Neuronal stem cell (in vitro differentiated cells): ENCODE measurements at regions not wholly inside any gene's neighbourhood (a gene's known extent, or its start where the extent isn't known, plus 50 kb on each side); places are given as distances from the start of the nearest gene placed in this dataset.

Experiments used
- DNase-seq: peaks from one replicate; pipeline ENCODE4 v3.0.0-alpha.2; 2013; ENCODE audit warnings: low spot score
- H2AFZ ChIP-seq: one replicate; pipeline ENCODE4 v1.6.1; 2013; ENCODE audit warnings: mild to moderate bottlenecking, low read length, inconsistent platforms
- H2AK5ac ChIP-seq: 2 replicates; pipeline ENCODE4 v1.6.1; 2013; ENCODE audit warnings: low read depth, mild to moderate bottlenecking, inconsistent platforms, low read length, moderate library complexity, mixed read lengths
- H2BK120ac ChIP-seq: 2 replicates; pipeline ENCODE4 v1.6.1; 2013; ENCODE audit warnings: low read depth, mild to moderate bottlenecking, inconsistent platforms, low read length, moderate library complexity, mixed read lengths
- H2BK12ac ChIP-seq: one replicate; pipeline ENCODE4 v1.6.1; 2013; ENCODE audit warnings: low read length, inconsistent platforms
- H2BK15ac ChIP-seq: 2 replicates; pipeline ENCODE4 v1.6.1; 2013; ENCODE audit warnings: mild to moderate bottlenecking, low read length, inconsistent platforms, mixed read lengths
- H2BK5ac ChIP-seq: one replicate; pipeline ENCODE4 v1.6.1; 2013; ENCODE audit warnings: inconsistent platforms, mild to moderate bottlenecking, low read length, moderate library complexity
- H3K14ac ChIP-seq: one replicate; pipeline ENCODE4 v1.6.1; 2013; ENCODE audit warnings: low read length, inconsistent platforms
- H3K18ac ChIP-seq: 2 replicates; pipeline ENCODE4 v1.6.1; 2013; ENCODE audit warnings: low read length, inconsistent platforms
- H3K23ac ChIP-seq: 2 replicates; pipeline ENCODE4 v1.6.1; 2013; ENCODE audit warnings: low read depth, mild to moderate bottlenecking, mixed read lengths, low read length, inconsistent platforms; ENCODE audit not compliant: poor library complexity
- H3K27ac ChIP-seq: replicated peaks from 3 replicates; pipeline ENCODE4 v1.5.1; 2013; ENCODE audit warnings: low read length, inconsistent platforms
- H3K27me3 ChIP-seq, 3 experiments: 2 replicates each; pipeline ENCODE4 v1.6.1; 2013; ENCODE audit warnings: low read length in 3 of 3, mild to moderate bottlenecking in 2 of 3, inconsistent platforms in 1 of 3, low read depth in 1 of 3, mixed read lengths in 1 of 3, moderate library complexity in 1 of 3; ENCODE audit not compliant: control insufficient read depth in 3 of 3, insufficient read depth in 3 of 3
- H3K36me3 ChIP-seq, 2 donors: replicated peaks in 1 of 2; 2 replicates each; pipeline ENCODE4 v1.6.1; 2013; ENCODE audit warnings: low read length in 2 of 2; ENCODE audit not compliant: control insufficient read depth in 2 of 2, insufficient read depth in 2 of 2
- H3K4ac ChIP-seq: 2 replicates; pipeline ENCODE4 v1.6.1; 2013; ENCODE audit warnings: inconsistent platforms, mild to moderate bottlenecking, low read length, moderate library complexity
- H3K4me1 ChIP-seq, 2 donors: 1 replicate in 1 of 2; 2 replicates in 1 of 2; pipeline ENCODE4 v1.6.1; 2013; ENCODE audit warnings: low read length in 2 of 2, low read depth in 1 of 2; ENCODE audit not compliant: control insufficient read depth in 2 of 2, insufficient read depth in 1 of 2
- H3K4me2 ChIP-seq: one replicate; pipeline ENCODE4 v1.6.1; 2013; ENCODE audit warnings: mild to moderate bottlenecking, low read length, inconsistent platforms; ENCODE audit not compliant: insufficient read depth, poor library complexity, severe bottlenecking
- H3K4me3 ChIP-seq, 2 donors: 2 replicates each; pipeline ENCODE4 v1.5.1; 2013; ENCODE audit warnings: low read length in 2 of 2, mild to moderate bottlenecking in 2 of 2, inconsistent platforms in 1 of 2, moderate library complexity in 1 of 2
- H3K79me1 ChIP-seq: one replicate; pipeline ENCODE4 v1.6.1; 2013; ENCODE audit warnings: low read depth, mild to moderate bottlenecking, inconsistent platforms, low read length, moderate library complexity
- H3K9ac ChIP-seq: one replicate; pipeline ENCODE4 v1.6.1; 2013; ENCODE audit warnings: mild to moderate bottlenecking, low read depth, low read length, inconsistent platforms; ENCODE audit not compliant: poor library complexity
- H3K9me3 ChIP-seq, 2 donors: replicated peaks in 1 of 2; 2 replicates each; pipeline versions ENCODE3 to v1.6.1; 2013; ENCODE audit warnings: low read length in 2 of 2, mild to moderate bottlenecking in 2 of 2, inconsistent platforms in 1 of 2, low read depth in 1 of 2, mixed read lengths in 1 of 2, moderate library complexity in 1 of 2; ENCODE audit not compliant: control insufficient read depth in 2 of 2, insufficient read depth in 1 of 2
- H4K8ac ChIP-seq: one replicate; pipeline ENCODE4 v1.6.1; 2013; ENCODE audit warnings: low read depth, mild to moderate bottlenecking, inconsistent platforms, low read length, moderate library complexity
- H4K91ac ChIP-seq: one replicate; pipeline ENCODE4 v1.6.1; 2013; ENCODE audit warnings: low read length, low read depth, mild to moderate bottlenecking, inconsistent platforms; ENCODE audit not compliant: poor library complexity
- WGBS, 2 donors: extraction: QIAGEN DNeasy Blood & Tissue Kit; methylation state at CpG; one replicate each; pipeline ENCODE4 v1.1.7; 2013; ENCODE audit warnings: missing lambda C conversion rate in 2 of 2, mixed read lengths in 1 of 2; ENCODE audit not compliant: insufficient read length in 2 of 2, insufficient replicate concordance in 1 of 2; ENCODE audit errors: extremely low coverage in 2 of 2; 5-methylcytosine and 5-hydroxymethylcytosine counted together

DNA sequence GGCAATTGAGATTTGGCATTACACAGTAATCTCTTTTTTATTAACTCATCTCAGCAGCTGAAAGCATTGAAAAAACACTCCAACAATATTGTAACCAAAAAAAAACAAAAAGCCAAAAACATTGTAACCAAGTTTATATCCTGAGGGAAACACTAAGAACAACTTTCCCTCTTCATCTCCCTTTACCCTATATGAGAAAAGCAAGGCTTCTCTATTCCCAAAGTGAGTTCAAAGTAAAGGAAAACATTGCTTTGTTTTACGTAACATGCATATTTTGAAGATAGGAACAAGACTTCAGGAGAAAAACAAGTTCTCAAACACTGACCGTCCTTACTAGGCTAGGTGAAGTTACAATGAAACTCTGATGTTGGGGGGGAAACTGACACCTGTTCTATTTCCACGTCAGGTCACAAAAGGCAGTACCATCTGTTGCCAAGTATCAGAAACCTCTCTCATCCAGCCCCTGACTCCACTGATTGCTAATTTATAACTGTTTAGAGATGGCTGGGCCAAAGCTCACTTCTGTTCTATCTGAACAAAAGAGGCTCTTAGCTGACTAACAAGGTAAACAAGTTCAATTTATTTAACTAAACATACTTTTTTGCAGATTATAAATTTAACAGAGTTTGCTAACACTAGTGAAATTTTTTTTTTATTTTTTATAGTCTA, 67.9 kb upstream of the PLXNC1 start:
- Histone ChIP-seq H3K27ac (no peak overlapping the region), H2BK120ac (no peak overlapping the region), H3K18ac (no peak overlapping the region), H3K9me3 (no peaks in the 10 kb centered on the region), H3K27me3 (peaks cover 0 to 14% (median 0%) of the 10 kb centered on the region in 3 experiments), H2BK12ac (no peak overlapping the region), H2BK15ac (no peak overlapping the region), H3K4me3 (no peak overlapping the region), H3K4ac (no peak overlapping the region), H3K14ac (no peak overlapping the region), H3K9ac (no peak overlapping the region), H2AFZ (no peak overlapping the region), H2AK5ac (no peak overlapping the region), H3K4me1 (peaks cover 0 to 2% of the 10 kb centered on the region in 2 donors), H2BK5ac (no peak overlapping the region), H3K36me3 (no peaks in the 10 kb centered on the region), H4K8ac (no peak overlapping the region), H4K91ac (no peak overlapping the region), H3K79me1 (no peaks in the 10 kb centered on the region), H3K4me2 (no peak overlapping the region), H3K23ac (no peak overlapping the region)
- no CpG with 5 or more reads among the region's 3 CpGs for WGBS, 2 donors
- no peak for DNase-seq

DNA sequence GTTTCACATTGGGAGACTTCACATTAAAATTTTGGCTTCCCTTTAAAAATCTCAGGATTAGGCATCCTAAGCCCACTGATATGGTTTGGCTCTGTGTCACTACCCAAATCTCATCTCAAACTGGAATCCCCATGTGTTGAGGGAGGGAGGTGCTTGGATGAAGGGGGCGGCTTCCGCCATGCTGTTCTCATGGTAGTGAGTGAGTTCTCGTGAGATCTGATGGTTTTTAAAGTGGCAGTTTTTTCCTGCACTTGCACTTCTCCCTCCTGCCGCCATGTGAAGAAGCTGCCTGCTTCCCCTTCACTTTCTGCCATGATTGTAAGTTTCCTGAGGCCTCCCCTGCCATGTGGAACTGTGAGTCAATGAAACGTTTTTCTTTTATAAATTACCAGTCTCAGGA, 65.7 kb upstream of the PLXNC1 start:
- Histone ChIP-seq H3K9ac (no peak overlapping the region), H2AFZ (no peak overlapping the region), H4K8ac (no peak overlapping the region), H3K4ac (no peak overlapping the region), H3K4me3 (no peak overlapping the region), H2AK5ac (no peak overlapping the region), H3K23ac (no peak overlapping the region), H3K4me1 (peaks cover 0 to 2% of the 10 kb centered on the region in 2 donors), H3K18ac (no peak overlapping the region), H4K91ac (no peak overlapping the region), H3K27ac (no peak overlapping the region), H2BK12ac (no peak overlapping the region), H3K79me1 (no peaks in the 10 kb centered on the region), H2BK5ac (no peak overlapping the region), H3K36me3 (no peaks in the 10 kb centered on the region), H3K27me3 (peaks cover 0 to 14% (median 0%) of the 10 kb centered on the region in 3 experiments), H3K4me2 (no peak overlapping the region), H2BK120ac (no peak overlapping the region), H3K14ac (no peak overlapping the region), H3K9me3 (no peaks in the 10 kb centered on the region), H2BK15ac (no peak overlapping the region)
- WGBS, 2 donors: no CpG with 5 or more reads among the region's 5 CpGs
- no peak for DNase-seq

DNA sequence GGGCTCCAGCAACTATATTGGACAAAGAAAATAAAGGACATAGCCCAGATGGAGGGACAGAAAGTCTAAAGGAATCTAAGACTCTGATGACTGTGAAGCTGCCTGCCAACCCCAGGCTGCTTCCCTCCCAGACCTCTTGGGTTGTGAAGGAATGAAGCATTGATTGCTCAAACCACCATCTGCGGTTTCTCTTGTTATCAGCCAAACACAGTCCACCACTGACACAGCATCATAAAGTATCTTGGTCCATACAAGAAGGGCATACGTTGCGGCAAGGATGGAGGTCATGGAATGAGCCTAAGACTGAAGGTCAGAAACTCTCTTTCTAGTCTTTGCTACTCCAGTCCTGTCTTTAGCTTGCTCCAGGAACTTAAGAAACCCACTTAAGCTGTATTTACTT, 58.5 kb upstream of the PLXNC1 start:
- Histone ChIP-seq H3K27ac (no peak overlapping the region), H3K14ac (no peak overlapping the region), H3K79me1 (no peaks in the 10 kb centered on the region), H3K4me1 (no peaks in the 10 kb centered on the region), H3K4me3 (no peak overlapping the region), H3K9ac (no peak overlapping the region), H3K4ac (no peak overlapping the region), H3K36me3 (no peaks in the 10 kb centered on the region), H4K8ac (no peak overlapping the region), H2AFZ (no peak overlapping the region), H3K18ac (no peak overlapping the region), H2BK120ac (no peak overlapping the region), H4K91ac (no peak overlapping the region), H3K9me3 (no peaks in the 10 kb centered on the region), H3K4me2 (no peak overlapping the region), H3K23ac (no peak overlapping the region), H2BK15ac (no peak overlapping the region), H2BK12ac (no peak overlapping the region), H2AK5ac (no peak overlapping the region), H3K27me3 (peaks cover 0 to 2% (median 0%) of the 10 kb centered on the region in 3 experiments), H2BK5ac (no peak overlapping the region)
- WGBS, 2 donors: no CpG with 5 or more reads among the region's 3 CpGs
- no peak for DNase-seq

DNA sequence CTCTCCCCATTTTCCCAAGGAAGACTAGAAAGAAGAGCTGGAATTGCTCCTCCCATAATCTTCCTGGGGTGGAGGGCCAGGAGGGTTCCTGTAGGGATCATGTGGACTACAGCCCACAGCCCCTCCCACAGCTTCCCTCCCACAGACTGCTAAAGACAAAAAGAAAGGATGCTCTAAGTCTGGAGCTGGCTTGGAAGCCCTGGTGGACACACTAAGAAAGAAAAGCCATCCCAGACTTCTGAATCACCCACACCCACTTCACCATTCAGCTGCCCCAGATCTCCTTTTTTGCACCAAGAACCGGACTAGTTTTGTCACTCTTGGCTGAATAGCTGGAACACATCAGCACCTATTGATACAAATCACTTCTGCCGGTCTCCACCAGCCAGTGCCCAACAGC, 56.8 kb upstream of the PLXNC1 start:
- no peak overlapping the region for H2BK15ac ChIP-seq
- no peak overlapping the region for H3K9ac ChIP-seq
- H2AK5ac ChIP-seq: no peak overlapping the region
- no peak overlapping the region for H2BK120ac ChIP-seq
- no peak overlapping the region for H4K8ac ChIP-seq
- no peak overlapping the region for H2AFZ ChIP-seq
- no peak overlapping the region for H3K4me3 ChIP-seq
- no peaks in the 10 kb centered on the region for H3K4me1 ChIP-seq
- H3K79me1 ChIP-seq: no peaks in the 10 kb centered on the region
- no peak overlapping the region for H3K14ac ChIP-seq
- H3K36me3 ChIP-seq: no peaks in the 10 kb centered on the region
- no peak overlapping the region for H3K23ac ChIP-seq
- no peak overlapping the region for H2BK12ac ChIP-seq
- no peaks in the 10 kb centered on the region for H3K9me3 ChIP-seq
- no peak for DNase-seq
- no CpG with 5 or more reads among the region's 2 CpGs for WGBS, 2 donors
- no peak overlapping the region for H3K4me2 ChIP-seq
- no peak overlapping the region for H4K91ac ChIP-seq
- no peak overlapping the region for H3K4ac ChIP-seq
- no peak overlapping the region for H2BK5ac ChIP-seq
- H3K18ac ChIP-seq: no peak overlapping the region
- H3K27me3 ChIP-seq: peaks cover 0 to 2% (median 2%) of the 10 kb centered on the region in 3 experiments
- H3K27ac ChIP-seq: no peak overlapping the region
